Stimulated activated naive CD4-positive, alpha-beta T cell treated with Interleukin-2 at 50 U/mL for 16 hours (primary cell): ENCODE measurements at regions not wholly inside any gene's neighbourhood (a gene's known extent, or its start where the extent isn't known, plus 50 kb on each side); places are given as distances from the start of the nearest gene placed in this dataset.

Experiments used
- DNase-seq: peaks from one replicate; lab custom pipeline; 2025; lab: John Stamatoyannopoulos, UW

GRCh38 chr4:58205446-58206235 is 1095.5 kb upstream of the IGFBP7 start:
- DNase-seq = no peak

- no peak for DNase-seq
Observed at GRCh38 chr4:58192217-58192616, 1082.0 kb upstream of the IGFBP7 start.

GRCh38 chr4:58191109-58191508 is 1080.9 kb upstream of the IGFBP7 start:
- no peak for DNase-seq

GRCh38 chr4:58188316-58188715 is 1078.1 kb upstream of the IGFBP7 start:
- DNase-seq = no peak

- no peak for DNase-seq
Observed at GRCh38 chr4:58175024-58175423, 1064.8 kb upstream of the IGFBP7 start.

- DNase-seq = no peak
Observed at GRCh38 chr4:58166490-58166889, 1056.3 kb upstream of the IGFBP7 start.

- no peak for DNase-seq
Observed at GRCh38 chr4:58163156-58163555, 1053.0 kb upstream of the IGFBP7 start.

- no peak for DNase-seq
Observed at GRCh38 chr4:58149404-58150085, 1039.4 kb upstream of the IGFBP7 start.

- DNase-seq = no peak
Observed at GRCh38 chr4:58144721-58145120, 1034.5 kb upstream of the IGFBP7 start.

- no peak for DNase-seq
Observed at GRCh38 chr4:58138786-58139668, 1028.8 kb upstream of the IGFBP7 start.

GRCh38 chr4:58136604-58137003 is 1026.4 kb upstream of the IGFBP7 start:
- no peak for DNase-seq

GRCh38 chr4:58127680-58128079 is 1017.5 kb upstream of the IGFBP7 start:
- no peak for DNase-seq

- DNase-seq = no peak
Observed at GRCh38 chr4:58119298-58119697, 1009.1 kb upstream of the IGFBP7 start.

GRCh38 chr4:58113126-58113525 is 1002.9 kb upstream of the IGFBP7 start:
- no peak for DNase-seq

GRCh38 chr4:58111818-58112217 is 1001.6 kb upstream of the IGFBP7 start:
- DNase-seq = no peak

- no peak for DNase-seq
Observed at GRCh38 chr4:58093352-58093751, 983.2 kb upstream of the IGFBP7 start.

- no peak for DNase-seq
Observed at GRCh38 chr4:58090539-58090938, 980.4 kb upstream of the IGFBP7 start.

GRCh38 chr4:58081356-58081755 is 971.2 kb upstream of the IGFBP7 start:
- DNase-seq = no peak

GRCh38 chr4:58075724-58076123 is 965.5 kb upstream of the IGFBP7 start:
- no peak for DNase-seq

- no peak for DNase-seq
Observed at GRCh38 chr4:58074382-58074781, 964.2 kb upstream of the IGFBP7 start.

GRCh38 chr4:58070726-58071125 is 960.5 kb upstream of the IGFBP7 start:
- no peak for DNase-seq

GRCh38 chr4:58064653-58065052 is 954.5 kb upstream of the IGFBP7 start:
- no peak for DNase-seq
